ENCODE measurements at regions not wholly inside any gene's neighbourhood (a gene's known extent, or its start where the extent isn't known, plus 50 kb on each side); places are given as distances from the start of the nearest gene placed in this dataset.

- intact Hi-C loops (cut with micrococcal nuclease) = no loop called here
- ChIA-PET CTCF (no interaction called here), POLR2A (no interaction called here)
- no peak for TF ChIP-seq CTCF (IDR thresholded peaks at IDR 0.05; ENCODE audit: unreplicated experiment)
- Mint-ChIP-seq H3K27ac (ENCODE audit: low read depth, unreplicated experiment) (no peak overlapping the region), H3K4me3 (ENCODE audit: unreplicated experiment) (no peak overlapping the region), H3K27me3 (ENCODE audit: insufficient read depth, unreplicated experiment) (no peaks in the 10 kb centered on the region), H3K9me3 (ENCODE audit: unreplicated experiment) (no peaks in the 10 kb centered on the region), H3K4me1 (ENCODE audit: insufficient read depth, unreplicated experiment) (no peaks in the 10 kb centered on the region), H3K36me3 (ENCODE audit: insufficient read depth, unreplicated experiment) (no peaks in the 10 kb centered on the region)
- DNase-seq (ENCODE audit: unreplicated experiment) = no peak
- BruUV-seq (replicated peaks) = no TSS peak
Observed at GRCh38 chr4:30904215-30904555, 184.0 kb downstream of the PCDH7 start.

GRCh38 chr4:30904588-30904987 lies 184.4 kb downstream of the PCDH7 start:
- H3K27ac Mint-ChIP-seq (ENCODE audit: low read depth, unreplicated experiment) = no peak overlapping the region
- H3K4me3 Mint-ChIP-seq (ENCODE audit: unreplicated experiment) = no peak overlapping the region
- intact Hi-C loops (cut with micrococcal nuclease) = no loop called here
- no peaks in the 10 kb centered on the region for H3K27me3 Mint-ChIP-seq (ENCODE audit: insufficient read depth, unreplicated experiment)
- no peaks in the 10 kb centered on the region for H3K9me3 Mint-ChIP-seq (ENCODE audit: unreplicated experiment)
- DNase-seq (ENCODE audit: unreplicated experiment) = no peak
- no peak for TF ChIP-seq CTCF (IDR thresholded peaks at IDR 0.05; ENCODE audit: unreplicated experiment)
- POLR2A ChIA-PET = interaction anchor here (0.6 kb wide), 1 partner anchor 78 kb away, joined by 5 read pairs; no protein-coding TSS in a partner anchor
- CTCF ChIA-PET = interaction anchor here (0.6 kb wide), 1 partner anchor 43 kb away, joined by 3 read pairs; no protein-coding TSS in a partner anchor
- BruUV-seq (replicated peaks) = no TSS peak
- no peaks in the 10 kb centered on the region for H3K36me3 Mint-ChIP-seq (ENCODE audit: insufficient read depth, unreplicated experiment)
- H3K4me1 Mint-ChIP-seq (ENCODE audit: insufficient read depth, unreplicated experiment) = no peaks in the 10 kb centered on the region

GRCh38 chr4:30912098-30912714 lies 192.0 kb downstream of the PCDH7 start:
- H3K4me1 Mint-ChIP-seq (ENCODE audit: insufficient read depth, unreplicated experiment) = no peaks in the 10 kb centered on the region
- H3K9me3 Mint-ChIP-seq (ENCODE audit: unreplicated experiment) = no peaks in the 10 kb centered on the region
- DNase-seq (ENCODE audit: unreplicated experiment) = no peak
- no peak overlapping the region for H3K27ac Mint-ChIP-seq (ENCODE audit: low read depth, unreplicated experiment)
- POLR2A ChIA-PET = no interaction called here
- CTCF ChIA-PET = no interaction called here
- no peak for TF ChIP-seq CTCF (IDR thresholded peaks at IDR 0.05; ENCODE audit: unreplicated experiment)
- no TSS peak for BruUV-seq (replicated peaks)
- H3K4me3 Mint-ChIP-seq (ENCODE audit: unreplicated experiment) = no peak overlapping the region
- intact Hi-C loops (cut with micrococcal nuclease) = no loop called here
- H3K27me3 Mint-ChIP-seq (ENCODE audit: insufficient read depth, unreplicated experiment) = no peaks in the 10 kb centered on the region
- no peaks in the 10 kb centered on the region for H3K36me3 Mint-ChIP-seq (ENCODE audit: insufficient read depth, unreplicated experiment)

DNA sequence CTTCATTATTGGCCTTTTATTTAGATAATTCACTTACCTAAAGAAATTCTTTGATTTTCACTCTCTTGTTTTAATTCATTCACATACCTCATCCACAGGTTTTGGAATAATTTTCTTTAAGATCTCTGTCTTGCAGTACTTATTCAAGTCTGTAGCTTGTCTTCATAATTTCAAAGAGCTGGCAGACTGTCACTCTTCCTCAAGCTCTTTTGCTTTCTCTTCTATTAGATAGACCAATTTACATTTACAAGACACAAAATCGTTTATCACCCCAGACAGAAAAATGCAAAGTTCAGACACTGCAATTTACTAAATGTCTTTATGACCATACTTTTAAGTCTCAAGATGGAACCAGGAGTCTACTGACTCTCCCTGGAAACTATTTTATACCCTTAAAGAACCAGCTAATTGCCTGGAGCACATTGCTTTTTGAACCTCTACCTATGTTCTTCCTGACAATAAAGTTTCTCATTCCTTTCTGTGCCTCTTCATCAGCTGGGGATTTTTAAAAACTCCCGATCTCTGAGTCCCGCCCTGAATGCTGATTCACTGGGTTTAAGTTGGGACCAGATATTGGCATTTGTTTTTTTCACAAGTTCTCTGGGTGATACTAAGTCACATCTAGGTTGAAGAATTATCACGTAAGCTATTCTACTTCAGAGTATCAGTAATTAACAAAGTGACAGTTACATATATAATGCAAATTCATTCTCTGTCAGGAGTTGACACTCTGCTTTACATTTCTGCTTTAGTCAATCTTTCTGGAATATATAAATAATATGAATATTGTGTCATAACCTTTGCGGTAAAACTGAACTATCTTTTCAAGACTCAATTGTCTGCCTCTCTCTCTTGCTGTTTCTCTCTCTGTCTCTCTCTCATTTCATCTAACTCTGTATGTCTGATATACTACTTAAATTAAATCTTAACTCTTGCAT lies 196.4 kb downstream of the PCDH7 start:
- H3K4me1 Mint-ChIP-seq (ENCODE audit: insufficient read depth, unreplicated experiment) = no peaks in the 10 kb centered on the region
- H3K4me3 Mint-ChIP-seq (ENCODE audit: unreplicated experiment) = no peak overlapping the region
- no peaks in the 10 kb centered on the region for H3K9me3 Mint-ChIP-seq (ENCODE audit: unreplicated experiment)
- H3K27ac Mint-ChIP-seq (ENCODE audit: low read depth, unreplicated experiment) = no peak overlapping the region
- POLR2A ChIA-PET = no interaction called here
- CTCF ChIA-PET = interaction anchor here (0.6 kb wide), 1 partner anchor 1098 kb away, joined by 3 read pairs; no protein-coding TSS in a partner anchor
- no peak for TF ChIP-seq CTCF (IDR thresholded peaks at IDR 0.05; ENCODE audit: unreplicated experiment)
- H3K36me3 Mint-ChIP-seq (ENCODE audit: insufficient read depth, unreplicated experiment) = no peaks in the 10 kb centered on the region
- intact Hi-C loops (cut with micrococcal nuclease) = no loop called here
- BruUV-seq (replicated peaks) = no TSS peak
- no peak for DNase-seq (ENCODE audit: unreplicated experiment)
- no peaks in the 10 kb centered on the region for H3K27me3 Mint-ChIP-seq (ENCODE audit: insufficient read depth, unreplicated experiment)

Data from MCF 10A (cell line).